HG02870 (cell line): ENCODE measurements at regions not wholly inside any gene's neighbourhood (a gene's known extent, or its start where the extent isn't known, plus 50 kb on each side); places are given as distances from the start of the nearest gene placed in this dataset.

Source experiments
- ATAC-seq: cut with Tn5 transposase; IDR thresholded peaks from one replicate; pipeline ENCODE4 v1.9.1; 2021; ENCODE audit warnings: mild to moderate bottlenecking, moderate library complexity; ENCODE audit not compliant: unreplicated experiment

GRCh38 chr14:106883218-106883692 lies 1356.9 kb downstream of the TMEM121 start:
- no peak for ATAC-seq
